Endometrial microvascular endothelial cells (primary cell): ENCODE measurements at regions not wholly inside any gene's neighbourhood (a gene's known extent, or its start where the extent isn't known, plus 50 kb on each side); places are given as distances from the start of the nearest gene placed in this dataset.

Source experiments
- in situ Hi-C: cut with HindIII; loops from 2 replicates; pipeline ENCODE4 v1.10.0; 2017; ENCODE audit warnings: low sequenced_read_pairs, low pct_unique_long_range_greater_than_20kb; ENCODE audit errors: inconsistent ontology term

DNA sequence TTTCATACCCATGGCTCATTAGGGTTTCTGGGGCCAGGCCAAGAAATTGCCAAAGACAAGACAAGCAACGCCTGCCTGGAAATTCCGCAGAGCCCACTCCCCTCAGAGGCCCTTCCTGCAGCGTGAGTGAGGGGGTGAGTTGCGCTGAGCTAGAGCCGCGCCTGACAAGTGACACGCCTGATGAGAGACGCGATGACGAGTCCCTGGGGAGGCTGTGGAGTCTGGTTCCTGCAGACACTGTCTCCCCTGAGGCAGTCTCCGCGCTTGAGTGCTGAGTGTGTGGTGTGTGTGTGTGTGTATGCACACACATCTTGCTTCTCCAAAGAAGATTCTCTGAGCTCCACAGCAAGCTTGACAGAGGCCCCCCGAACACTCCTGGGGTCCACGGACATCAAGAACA, 269.8 kb downstream of the BCOR start:
- in situ Hi-C loops, result no loop called here

DNA sequence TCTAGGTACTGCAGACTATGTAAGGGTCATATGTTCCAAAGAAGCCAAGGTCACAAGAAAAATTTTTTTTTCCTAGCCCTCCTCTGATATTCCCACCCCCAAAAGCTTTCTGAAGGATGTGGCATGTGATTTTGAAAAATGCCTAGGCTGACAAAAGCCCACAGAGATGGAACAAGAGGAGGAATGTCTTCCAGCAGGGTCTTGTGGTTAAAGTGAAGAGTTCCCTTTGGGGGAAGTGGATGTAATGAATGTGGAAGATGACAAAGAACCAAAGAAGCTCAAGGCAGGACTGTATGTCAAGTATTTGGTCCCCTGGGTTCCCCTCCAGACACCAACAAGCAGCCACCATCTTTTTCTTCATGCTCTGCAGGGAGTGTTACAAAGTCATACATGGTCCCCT, 268.8 kb downstream of the BCOR start:
- in situ Hi-C loops, result no loop called here

DNA sequence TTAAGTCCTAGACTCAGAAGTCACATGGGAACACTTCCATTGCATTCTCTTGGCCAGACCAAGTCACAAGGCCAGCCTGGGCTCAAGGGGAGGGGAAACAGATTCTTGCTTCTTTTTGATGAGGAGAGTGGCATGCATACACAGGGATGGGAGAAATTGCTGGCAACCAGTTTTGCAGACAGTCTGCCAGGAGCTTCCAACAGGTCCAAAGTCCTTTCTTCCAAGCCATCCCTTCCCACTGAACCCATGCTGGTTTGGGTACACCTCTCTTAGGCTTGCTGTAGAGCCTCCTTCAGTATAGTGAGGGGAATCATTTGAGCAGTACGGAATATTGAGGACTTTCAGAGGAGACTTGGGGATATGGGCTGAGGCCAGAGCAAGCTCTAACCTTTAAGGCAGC, 267.8 kb downstream of the BCOR start:
- in situ Hi-C loops, result no loop called here

DNA sequence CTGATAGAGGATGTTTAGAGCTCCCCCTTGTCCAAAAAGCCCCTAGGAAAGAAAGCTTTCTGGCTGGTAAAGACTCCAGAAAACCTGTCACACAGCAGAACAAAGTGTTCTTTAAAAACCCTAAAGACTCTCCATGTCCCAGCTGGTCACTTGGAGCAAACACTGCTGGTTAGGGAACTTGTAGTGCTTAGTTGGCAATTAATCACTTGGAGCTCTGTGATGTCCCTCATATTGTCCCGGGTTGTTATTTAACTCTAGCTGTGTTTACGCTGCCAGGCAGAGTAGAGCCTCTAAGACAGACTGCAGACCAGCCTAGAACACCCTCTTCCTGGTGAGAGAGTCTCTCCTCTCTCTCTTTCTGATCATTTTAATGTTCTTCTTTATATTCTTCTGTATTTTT, 267.3 kb downstream of the BCOR start:
- in situ Hi-C loops, result no loop called here

DNA sequence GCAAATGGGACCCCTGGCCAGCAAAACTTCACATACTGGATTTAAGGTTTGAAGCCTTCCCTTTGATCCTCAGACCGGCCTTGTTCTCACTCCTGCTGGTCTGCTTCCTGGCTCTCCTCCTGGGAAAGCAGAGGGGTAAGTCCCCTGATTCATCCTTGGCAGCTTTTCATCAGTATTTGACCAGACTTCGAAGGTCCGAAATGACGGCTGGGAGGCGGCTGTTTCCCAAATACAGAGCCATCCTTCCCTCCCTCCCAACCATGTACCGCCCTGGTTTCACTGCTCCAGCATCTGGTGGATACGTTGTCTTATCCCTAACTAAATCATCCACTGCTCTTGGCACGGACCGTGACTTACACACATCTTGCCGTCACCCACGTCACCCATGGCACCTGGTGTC, 265.5 kb downstream of the BCOR start:
- in situ Hi-C loops, result no loop called here

DNA sequence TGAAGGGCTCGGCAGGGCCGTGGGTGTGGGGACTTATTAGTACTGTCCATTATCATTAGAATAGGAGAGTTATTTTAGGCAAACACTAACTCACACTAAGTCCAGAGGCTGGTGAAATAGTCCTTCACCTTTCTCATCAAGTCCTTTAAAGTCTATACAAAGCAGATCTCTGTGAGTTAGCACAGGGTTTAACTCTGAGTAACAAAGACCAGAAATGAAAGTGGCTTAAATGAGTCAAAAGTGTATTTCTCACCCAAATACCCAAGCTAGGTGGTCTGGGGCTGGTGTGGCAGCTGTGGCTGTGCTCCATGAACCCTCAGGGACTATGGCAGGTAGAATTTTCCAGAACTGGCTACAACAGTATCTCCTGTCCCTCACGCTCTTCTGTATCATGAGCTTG, 263.2 kb downstream of the BCOR start:
- in situ Hi-C loops, result no loop called here

- in situ Hi-C loops, result no loop called here
These were observed 262.5 kb downstream of the BCOR start for GRCh38 chrX:39835241-39835640.

GRCh38 chrX:39835776-39836175, 262.0 kb downstream of the BCOR start:
- in situ Hi-C loops, result no loop called here

DNA sequence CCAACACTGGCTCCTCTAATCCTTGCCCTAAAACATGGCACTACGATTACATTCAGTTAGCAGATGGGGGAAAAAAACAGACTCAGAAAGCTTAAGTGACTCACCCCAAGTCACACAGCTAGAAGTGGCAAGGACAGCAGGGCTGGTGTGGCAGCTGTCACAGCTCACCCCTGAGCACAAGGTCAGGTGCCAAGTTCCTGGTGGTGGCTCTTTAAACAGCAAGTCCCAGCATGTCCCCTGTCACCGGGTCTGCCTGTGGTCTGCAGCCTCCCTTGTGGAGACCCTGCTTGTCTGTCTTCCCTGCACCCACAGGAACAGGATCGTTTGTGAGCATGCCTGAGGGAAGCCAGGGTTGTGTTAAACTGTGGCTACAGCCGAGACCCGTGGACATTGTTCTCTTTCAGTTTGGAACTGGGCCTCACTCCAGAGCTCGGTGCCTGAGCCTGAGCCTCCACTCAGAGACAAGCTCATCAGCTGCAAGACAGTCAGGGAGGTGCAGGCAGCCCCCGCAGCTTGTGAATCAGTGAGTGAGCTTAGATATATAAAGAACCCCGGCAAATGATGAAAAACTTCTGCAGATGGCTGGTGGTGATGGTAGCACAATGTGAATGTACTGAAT, 260.8 kb downstream of the BCOR start:
- in situ Hi-C loops, result no loop called here

GRCh38 chrX:39837688-39838087, 260.1 kb downstream of the BCOR start:
- in situ Hi-C loops, result no loop called here

GRCh38 chrX:39839371-39839770, 258.4 kb downstream of the BCOR start:
- in situ Hi-C loops, result no loop called here

GRCh38 chrX:39840133-39840532, 257.6 kb downstream of the BCOR start:
- in situ Hi-C loops, result no loop called here

GRCh38 chrX:39840581-39841093, 257.1 kb downstream of the BCOR start:
- in situ Hi-C loops, result no loop called here

DNA sequence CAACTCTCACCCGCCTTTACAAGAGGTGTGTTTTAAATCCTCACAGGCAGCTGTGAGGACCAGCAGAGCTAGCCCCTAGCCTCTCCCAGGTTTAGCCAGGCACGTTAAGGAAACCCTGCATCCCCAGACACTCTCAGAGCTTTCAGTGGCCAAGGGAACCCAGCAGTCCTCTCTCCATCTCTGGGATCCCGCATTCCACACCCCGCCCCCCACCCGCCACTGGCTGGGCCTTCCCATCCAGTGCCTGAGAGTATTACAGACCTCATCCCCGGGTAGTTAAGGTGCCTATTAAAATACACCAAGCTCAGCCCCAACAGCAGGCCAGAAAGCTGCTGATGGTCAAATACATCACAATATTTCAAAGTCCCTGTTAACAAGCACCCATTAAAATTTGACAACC, 256.2 kb downstream of the BCOR start:
- in situ Hi-C loops, result no loop called here

DNA sequence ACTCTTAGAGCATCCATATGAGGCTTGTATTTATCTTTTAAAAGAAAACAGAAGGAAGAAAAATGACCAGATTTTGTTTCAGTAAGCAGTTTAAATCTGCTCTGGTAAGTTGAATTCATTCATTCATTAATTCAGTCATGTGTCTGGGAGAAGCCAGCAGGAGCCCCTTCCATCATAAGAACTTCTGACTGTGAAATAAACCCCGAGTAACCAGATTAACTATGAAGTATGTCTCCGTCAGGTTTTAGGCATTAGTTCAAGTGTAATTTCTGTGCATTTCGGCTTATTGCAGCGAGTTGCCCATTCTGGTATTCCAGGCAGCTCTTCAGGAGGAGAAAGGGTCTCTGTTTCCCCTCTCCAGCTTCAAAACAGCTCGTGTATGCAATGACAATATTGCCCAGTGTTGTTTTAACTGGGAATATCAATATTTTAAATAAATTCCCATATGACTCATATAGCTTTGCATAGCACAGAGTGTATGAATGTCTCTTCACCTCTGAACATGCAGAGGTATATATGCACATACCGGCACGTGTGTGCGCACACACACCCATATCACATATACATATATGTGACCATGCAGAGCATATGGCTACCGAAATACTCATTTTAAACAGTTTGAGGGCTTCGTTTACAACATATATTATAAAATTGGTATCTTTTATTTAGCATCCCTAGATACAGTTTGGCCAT, 255.3 kb downstream of the BCOR start:
- in situ Hi-C loops, result no loop called here

GRCh38 chrX:39843318-39843717, 254.4 kb downstream of the BCOR start:
- in situ Hi-C loops, result no loop called here

GRCh38 chrX:39845233-39845632, 252.5 kb downstream of the BCOR start:
- in situ Hi-C loops, result no loop called here

GRCh38 chrX:39846460-39846859, 251.3 kb downstream of the BCOR start:
- in situ Hi-C loops, result no loop called here

GRCh38 chrX:39848243-39848642, 249.5 kb downstream of the BCOR start:
- in situ Hi-C loops, result no loop called here

- in situ Hi-C loops, result no loop called here
These were observed 248.9 kb downstream of the BCOR start for GRCh38 chrX:39848900-39849299.

- in situ Hi-C loops, result no loop called here
These were observed 247.5 kb downstream of the BCOR start for GRCh38 chrX:39850209-39850608.
